Activated CD8-positive, alpha-beta T cell treated with anti-CD3 and anti-CD28 coated beads for 36 hours (primary cell): ENCODE measurements at regions not wholly inside any gene's neighbourhood (a gene's known extent, or its start where the extent isn't known, plus 50 kb on each side); places are given as distances from the start of the nearest gene placed in this dataset.

Source experiments
- ATAC-seq: fragments of 200-7000 bp; cut with Tn5 transposase; one replicate; pipeline ENCODE4 v1.10.0; 2021; ENCODE audit warnings: mild to moderate bottlenecking, moderate library complexity
- CTCF ChIA-PET: fragments of 350-600 bp; sonication (Branson Sonifier 250); formaldehyde crosslinking; loops from one replicate; lab custom pipeline; 2021; ENCODE audit warnings: antibody characterized with exemption; lab: Charles Lee
- POLR2A ChIA-PET: fragments of 350-600 bp; sonication (Branson Sonifier 250); formaldehyde crosslinking; loops from one replicate; lab custom pipeline; 2021; ENCODE audit warnings: antibody characterized with exemption; lab: Charles Lee
- DNase-seq: peaks from one replicate; pipeline ENCODE4 v3.0.0-alpha.2; 2020
- H3K27ac Mint-ChIP-seq: one replicate; pipeline ENCODE4 v1.8.0; 2021; ENCODE audit warnings: mild to moderate bottlenecking, mixed read lengths
- H3K27me3 Mint-ChIP-seq: one replicate; pipeline ENCODE4 v1.8.0; 2021; ENCODE audit warnings: mixed read lengths
- H3K36me3 Mint-ChIP-seq: one replicate; pipeline ENCODE4 v1.8.0; 2021; ENCODE audit warnings: low read depth, mixed read lengths
- H3K4me1 Mint-ChIP-seq: one replicate; pipeline ENCODE4 v1.8.0; 2021; ENCODE audit warnings: low read depth, mixed read lengths
- H3K4me3 Mint-ChIP-seq: one replicate; pipeline ENCODE4 v1.8.0; 2021; ENCODE audit warnings: mild to moderate bottlenecking, moderate library complexity, mixed read lengths
- H3K9me3 Mint-ChIP-seq: one replicate; pipeline ENCODE4 v1.8.0; 2021; ENCODE audit warnings: mixed read lengths
- intact Hi-C: fragments of 100-400 bp; cut with micrococcal nuclease; formaldehyde crosslinking; loops from one replicate; pipeline ENCODE4 v1.10.0; 2022
- TF ChIP-seq, protein P1 (sequence below): fragments of 200-600 bp; IDR thresholded peaks from one replicate; pipeline ENCODE4 v1.8.0; 2022; ENCODE audit warnings: antibody characterized with exemption, mild to moderate bottlenecking

GRCh38 chr10:30783939-30784501 is 154.5 kb upstream of the LYZL2 start:
- ChIA-PET POLR2A (interaction anchor here (0.8 to 2.0 kb wide), 4 partner anchors 10 to 317 kb away, joined by 3 to 5 read pairs (median 4); partner anchors contain the start of gene ZNF438), CTCF (interaction anchor here (0.7 to 4.6 kb wide), 50 partner anchors 10 to 1145 kb away, joined by 3 to 28 read pairs (median 4); partner anchors contain the start of gene ZNF438)
- no peaks in the 10 kb centered on the region for H3K9me3 Mint-ChIP-seq
- H3K36me3 Mint-ChIP-seq: no peaks in the 10 kb centered on the region
- TF ChIP-seq, protein P1, sequence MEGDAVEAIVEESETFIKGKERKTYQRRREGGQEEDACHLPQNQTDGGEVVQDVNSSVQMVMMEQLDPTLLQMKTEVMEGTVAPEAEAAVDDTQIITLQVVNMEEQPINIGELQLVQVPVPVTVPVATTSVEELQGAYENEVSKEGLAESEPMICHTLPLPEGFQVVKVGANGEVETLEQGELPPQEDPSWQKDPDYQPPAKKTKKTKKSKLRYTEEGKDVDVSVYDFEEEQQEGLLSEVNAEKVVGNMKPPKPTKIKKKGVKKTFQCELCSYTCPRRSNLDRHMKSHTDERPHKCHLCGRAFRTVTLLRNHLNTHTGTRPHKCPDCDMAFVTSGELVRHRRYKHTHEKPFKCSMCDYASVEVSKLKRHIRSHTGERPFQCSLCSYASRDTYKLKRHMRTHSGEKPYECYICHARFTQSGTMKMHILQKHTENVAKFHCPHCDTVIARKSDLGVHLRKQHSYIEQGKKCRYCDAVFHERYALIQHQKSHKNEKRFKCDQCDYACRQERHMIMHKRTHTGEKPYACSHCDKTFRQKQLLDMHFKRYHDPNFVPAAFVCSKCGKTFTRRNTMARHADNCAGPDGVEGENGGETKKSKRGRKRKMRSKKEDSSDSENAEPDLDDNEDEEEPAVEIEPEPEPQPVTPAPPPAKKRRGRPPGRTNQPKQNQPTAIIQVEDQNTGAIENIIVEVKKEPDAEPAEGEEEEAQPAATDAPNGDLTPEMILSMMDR: peak; percentile 95
- DNase-seq (peak; percentile 90), ATAC-seq (peak; percentile 87)
- peak overlapping the region; percentile 71 for H3K27ac Mint-ChIP-seq
- intact Hi-C loops: loop anchor here (5.0 to 10.0 kb wide), 4 partner anchors 251 to 1023 kb away; partner anchors contain the start of genes ZEB1 and ZNF438
- no peaks in the 10 kb centered on the region for H3K27me3 Mint-ChIP-seq
- peak overlapping the region; percentile 70 for H3K4me3 Mint-ChIP-seq
- H3K4me1 Mint-ChIP-seq: peaks cover 17% of the 10 kb centered on the region

DNA sequence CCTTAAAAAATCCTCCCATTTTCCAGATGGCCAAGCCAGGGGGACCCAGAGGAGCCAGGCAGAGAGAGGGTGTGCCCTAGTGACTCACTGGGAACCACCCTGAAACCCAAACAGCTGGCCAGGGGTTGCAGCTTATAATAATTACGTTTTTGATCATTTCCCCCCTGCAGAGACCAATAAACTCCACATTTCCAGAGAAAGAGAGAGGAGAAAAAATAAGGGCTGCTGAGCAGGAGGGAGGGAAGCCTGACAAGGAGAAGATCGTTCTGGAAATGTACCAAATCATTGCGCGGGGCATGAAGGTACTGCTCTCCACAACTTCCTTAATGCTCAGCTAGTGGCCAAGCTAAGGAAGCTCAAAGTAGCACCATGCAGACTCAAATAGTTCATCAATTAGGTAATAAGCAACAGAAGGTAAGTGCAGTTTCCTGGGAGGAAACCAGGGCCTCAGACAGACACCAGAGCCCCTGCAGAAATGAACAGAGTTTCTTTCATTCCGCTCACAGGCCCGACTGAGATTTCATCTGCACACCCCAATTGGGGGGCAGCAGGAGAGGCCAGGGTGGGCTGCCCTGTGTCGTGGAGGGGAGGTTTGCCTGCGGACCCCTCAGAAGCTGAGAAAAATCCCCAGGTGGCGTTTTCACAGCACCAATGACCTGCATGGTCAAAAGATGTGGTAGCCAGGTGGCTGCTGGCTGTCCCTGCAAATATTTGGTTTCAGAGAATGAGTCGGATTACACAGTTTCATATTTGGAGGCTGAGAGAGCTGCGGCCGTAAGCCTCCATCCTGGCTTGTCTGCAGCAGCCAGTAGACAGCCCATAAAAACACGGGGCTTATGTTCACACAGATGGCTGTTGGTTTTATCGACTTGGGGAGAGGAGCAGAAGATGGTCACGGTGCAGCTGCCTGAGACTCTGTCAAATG is 153.2 kb upstream of the LYZL2 start:
- ATAC-seq: no peak
- H3K9me3 Mint-ChIP-seq: no peaks in the 10 kb centered on the region
- intact Hi-C loops: loop anchor here (5.0 to 10.0 kb wide), 4 partner anchors 252 to 1025 kb away; partner anchors contain the start of genes ZEB1 and ZNF438
- H3K36me3 Mint-ChIP-seq: no peaks in the 10 kb centered on the region
- H3K27me3 Mint-ChIP-seq: no peaks in the 10 kb centered on the region
- CTCF ChIA-PET: interaction anchor here (0.7 to 4.6 kb wide), 24 partner anchors 11 to 1078 kb away, joined by 3 to 28 read pairs (median 4); partner anchors contain the start of gene ZNF438
- H3K4me3 Mint-ChIP-seq: no peak overlapping the region
- TF ChIP-seq, protein P1: no peak
- peaks cover 9% of the 10 kb centered on the region for H3K4me1 Mint-ChIP-seq
- no peak overlapping the region for H3K27ac Mint-ChIP-seq
- no peak for DNase-seq
- POLR2A ChIA-PET: no interaction called here

DNA sequence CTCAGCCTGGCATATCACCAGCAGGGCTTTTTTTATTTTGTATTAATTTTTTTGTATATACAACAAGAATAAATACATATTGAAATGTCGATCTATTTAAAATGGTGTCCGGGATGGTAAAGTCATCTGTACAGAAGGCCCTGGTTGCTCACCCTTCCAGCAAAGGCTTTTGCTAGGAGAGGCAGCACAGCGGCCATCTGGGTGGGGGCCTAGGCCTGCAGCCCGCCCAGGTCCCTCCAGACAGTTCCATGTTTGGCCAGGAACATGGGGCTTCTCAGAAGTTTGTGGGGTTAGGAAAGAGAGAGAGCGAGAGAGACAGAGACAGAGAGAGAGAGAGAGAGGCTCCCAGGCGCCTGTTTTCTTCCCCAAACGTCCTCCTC is 152.6 kb upstream of the LYZL2 start:
- Mint-ChIP-seq H3K4me3 (no peak overlapping the region), H3K4me1 (peaks cover 7% of the 10 kb centered on the region), H3K27me3 (no peaks in the 10 kb centered on the region), H3K36me3 (no peaks in the 10 kb centered on the region), H3K9me3 (no peaks in the 10 kb centered on the region), H3K27ac (no peak overlapping the region)
- intact Hi-C loops: loop anchor here (5.0 to 10.0 kb wide), 4 partner anchors 253 to 1025 kb away; partner anchors contain the start of genes ZEB1 and ZNF438
- TF ChIP-seq, protein P1: no peak
- DNase-seq (no peak), ATAC-seq (no peak)
- POLR2A ChIA-PET: no interaction called here
- CTCF ChIA-PET: interaction anchor here (1.5 to 4.6 kb wide), 4 partner anchors 14 to 1026 kb away, joined by 6 to 28 read pairs (median 15); partner anchors contain the start of gene ZNF438

- no peaks in the 10 kb centered on the region for H3K27me3 Mint-ChIP-seq
Observed at GRCh38 chr10:30781670-30782121, 152.1 kb upstream of the LYZL2 start.

More at GRCh38 chr10:30781670-30782121, 152.1 kb upstream of the LYZL2 start:
- no peaks in the 10 kb centered on the region for H3K9me3 Mint-ChIP-seq
- ATAC-seq: no peak
- H3K4me1 Mint-ChIP-seq: peaks cover 7% of the 10 kb centered on the region
- ChIA-PET POLR2A (no interaction called here), CTCF (interaction anchor here (1.1 to 4.6 kb wide), 3 partner anchors 94 to 1026 kb away, joined by 4 to 28 read pairs (median 8); no protein-coding TSS in a partner anchor)
- H3K27ac Mint-ChIP-seq: no peak overlapping the region
- TF ChIP-seq, protein P1: no peak
- H3K36me3 Mint-ChIP-seq: no peaks in the 10 kb centered on the region
- intact Hi-C loops: loop anchor here (5.0 to 10.0 kb wide), 4 partner anchors 253 to 1026 kb away; partner anchors contain the start of genes ZEB1 and ZNF438
- no peak overlapping the region for H3K4me3 Mint-ChIP-seq
- no peak for DNase-seq
